Endothelial cell of umbilical vein (primary cell): ENCODE measurements at regions not wholly inside any gene's neighbourhood (a gene's known extent, or its start where the extent isn't known, plus 50 kb on each side); places are given as distances from the start of the nearest gene placed in this dataset.

Experiments
- BruUV-seq: library from RNA; stranded (reverse); fragments of 400-500 nt; replicated peaks from 2 replicates; lab custom pipeline; 2021; lab: Mats Ljungman, UMichigan
- CTCF ChIA-PET: fragments of 300-600, 350-600 bp; sonication (Branson Sonifier 250); formaldehyde crosslinking; loops from one replicate; lab custom pipeline; 2021; ENCODE audit warnings: antibody characterized with exemption, inconsistent platforms; lab: Charles Lee
- POLR2A ChIA-PET: fragments of 300-600, 350-600 bp; sonication (Branson Sonifier 250); formaldehyde crosslinking; loops from one replicate; lab custom pipeline; 2021; ENCODE audit warnings: antibody characterized with exemption, inconsistent platforms; lab: Charles Lee
- DNase-seq: peaks from one replicate; pipeline ENCODE4 v3.0.0-alpha.2; 2011; ENCODE audit warnings: low read depth, low spot score
- FAIRE-seq: peaks from 2 replicates; lab custom pipeline; 2011; peaks lifted over from hg19 to GRCh38; lab: Jason Lieb, UNC
- H2AFZ ChIP-seq: 2 replicates; pipeline ENCODE4 v1.6.0; 2012; ENCODE audit warnings: low read depth, low read length, control low read depth, inconsistent platforms
- H3K27ac ChIP-seq: 2 replicates; pipeline ENCODE4 v1.5.1; 2011; ENCODE audit warnings: low read depth, mild to moderate bottlenecking, control low read depth, low read length, moderate library complexity; ENCODE audit not compliant: insufficient read depth
- H3K27me3 ChIP-seq, 2 experiments: 2 replicates each; pipeline versions ENCODE4 v1.6.0 to v1.6.1; 2011; ENCODE audit warnings: low read length in 2 of 2, mixed read lengths in 1 of 2; ENCODE audit not compliant: control insufficient read depth in 2 of 2, insufficient read depth in 2 of 2
- H3K36me3 ChIP-seq, 2 experiments: 2 replicates in 1 of 2; 3 replicates in 1 of 2; pipeline ENCODE4 v1.5.1; 2011; ENCODE audit warnings: low read length in 2 of 2, mild to moderate bottlenecking in 1 of 2, moderate library complexity in 1 of 2; ENCODE audit not compliant: control insufficient read depth in 2 of 2, insufficient read depth in 2 of 2; ENCODE audit errors: extremely low read depth in 1 of 2
- H3K4me1 ChIP-seq: 3 replicates; pipeline ENCODE4 v1.5.1; 2011; ENCODE audit warnings: mild to moderate bottlenecking, low read length; ENCODE audit not compliant: control insufficient read depth, insufficient read depth; ENCODE audit errors: extremely low read depth
- H3K4me2 ChIP-seq: 2 replicates; pipeline ENCODE4 v1.6.1; 2011; ENCODE audit warnings: low read length, control low read depth, mixed read lengths; ENCODE audit not compliant: insufficient read depth
- H3K4me3 ChIP-seq, 3 experiments: fragments of 200-600 bp in 1 of 3; sonication (generic), shearing (Covaris generic) in 1 of 3; replicated peaks in 1 of 3; 2 replicates each; pipeline ENCODE4 v1.5.1; 2011 to 2016; ENCODE audit warnings: control low read depth in 3 of 3, low read length in 3 of 3, mild to moderate bottlenecking in 2 of 3, inconsistent platforms in 1 of 3, low read depth in 1 of 3, moderate library complexity in 1 of 3; ENCODE audit not compliant: insufficient read depth in 1 of 3
- H3K79me2 ChIP-seq: 2 replicates; pipeline ENCODE4 v1.6.0; 2012; ENCODE audit warnings: low read length, inconsistent platforms; ENCODE audit not compliant: control insufficient read depth, insufficient read depth
- H3K9ac ChIP-seq: replicated peaks from 2 replicates; pipeline ENCODE3; 2011; ENCODE audit warnings: low read length, control low read depth; ENCODE audit not compliant: insufficient read depth; ENCODE audit errors: extremely low read depth
- H3K9me1 ChIP-seq: replicated peaks from 3 replicates; pipeline ENCODE4 v1.6.0; 2011; ENCODE audit warnings: mild to moderate bottlenecking, low read length; ENCODE audit not compliant: control insufficient read depth, insufficient read depth; ENCODE audit errors: extremely low read depth
- H3K9me3 ChIP-seq: replicated peaks from 2 replicates; pipeline ENCODE4 v1.5.1; 2012; ENCODE audit warnings: low read length, inconsistent platforms; ENCODE audit not compliant: control insufficient read depth, insufficient read depth
- H4K20me1 ChIP-seq: replicated peaks from 2 replicates; pipeline ENCODE3; 2011; ENCODE audit warnings: mild to moderate bottlenecking, low read length; ENCODE audit not compliant: control insufficient read depth, insufficient read depth; ENCODE audit errors: extremely low read depth
- CTCF ChIP-seq, 2 donors: IDR thresholded peaks; 1 replicate in 1 of 2; 2 replicates in 1 of 2; pipeline ENCODE4 v1.5.1; 2011; ENCODE audit warnings: low read length in 2 of 2, mild to moderate bottlenecking in 2 of 2, moderate library complexity in 2 of 2, control low read depth in 1 of 2, inconsistent platforms in 1 of 2, low read depth in 1 of 2; ENCODE audit not compliant: insufficient read depth in 1 of 2; ENCODE audit errors: extremely low read depth in 1 of 2
- EZH2 ChIP-seq: IDR thresholded peaks from 2 replicates; pipeline ENCODE4 v1.6.1; 2012; ENCODE audit warnings: borderline replicate concordance, low read depth, mild to moderate bottlenecking, moderate library complexity, low read length, inconsistent platforms; ENCODE audit not compliant: severe bottlenecking
- FOS ChIP-seq: IDR thresholded peaks from 2 replicates; pipeline ENCODE4 v1.6.1; 2011; ENCODE audit warnings: mild to moderate bottlenecking, low read length, moderate library complexity, borderline replicate concordance; ENCODE audit not compliant: insufficient read depth
- GATA2 ChIP-seq: IDR thresholded peaks from 2 replicates; pipeline ENCODE4 v1.7.0; 2011; ENCODE audit warnings: low read depth, mild to moderate bottlenecking, moderate library complexity, mixed read lengths, low read length; ENCODE audit not compliant: insufficient read length, insufficient read depth
- JUN ChIP-seq: IDR thresholded peaks from 2 replicates; pipeline ENCODE4 v1.6.1; 2011; ENCODE audit warnings: borderline replicate concordance, low read depth; ENCODE audit not compliant: insufficient read length, insufficient read depth
- MAX ChIP-seq: IDR thresholded peaks from 2 replicates; pipeline ENCODE4 v1.6.1; 2011; ENCODE audit not compliant: insufficient read depth, insufficient read length
- MYC ChIP-seq: IDR thresholded peaks from one replicate; pipeline ENCODE4 v1.6.1; 2011; ENCODE audit warnings: mild to moderate bottlenecking, low read depth, low read length
- POLR2A ChIP-seq: IDR thresholded peaks from 2 replicates; pipeline ENCODE4 v1.6.1; 2012; ENCODE audit warnings: low read depth, mild to moderate bottlenecking, control low read depth, low read length
- dilution Hi-C: fragments of 300-500 bp; cut with MboI; formaldehyde crosslinking; loops from one replicate; pipeline ENCODE4 v1.15.0; 2019; ENCODE audit warnings: low sequenced_read_pairs; ENCODE audit not compliant: extremely low pct_ligation_motif_present
- intact Hi-C: fragments of 100-400 bp; cut with micrococcal nuclease; formaldehyde crosslinking; loops from one replicate; pipeline ENCODE4 v1.10.0; 2022

- intact Hi-C loops = no loop called here
- no peak for TF ChIP-seq GATA2
- no peak for TF ChIP-seq MYC
- TF ChIP-seq EZH2 = no peak
- TF ChIP-seq CTCF (IDR thresholded peaks at IDR 0.05; ENCODE audit: extremely low read depth in 1 of 2, insufficient read depth in 1 of 2, low read depth in 1 of 2, low read length in 2 of 2) = no peak
- POLR2A ChIA-PET = no interaction called here
- H3K9ac ChIP-seq = no peak overlapping the region
- DNase-seq (peak; percentile 1), FAIRE-seq (no peak)
- CTCF ChIA-PET = interaction anchor here (1.4 kb wide), 1 partner anchor 18 kb away, joined by 3 read pairs; no protein-coding TSS in a partner anchor
- H3K27me3 ChIP-seq = no peaks in the 10 kb centered on the region
- H4K20me1 ChIP-seq = no peaks in the 10 kb centered on the region
- no peak overlapping the region for H3K4me2 ChIP-seq
- H3K36me3 ChIP-seq = no peaks in the 10 kb centered on the region
- H3K9me3 ChIP-seq = no peaks in the 10 kb centered on the region
- no peak overlapping the region for H3K4me3 ChIP-seq
- no peaks in the 10 kb centered on the region for H3K4me1 ChIP-seq
- dilution Hi-C loops = no loop called here
- BruUV-seq = no TSS peak
- no peaks in the 10 kb centered on the region for H3K79me2 ChIP-seq
- H2AFZ ChIP-seq = no peak overlapping the region
- no peak overlapping the region for H3K27ac ChIP-seq
- no peaks in the 10 kb centered on the region for H3K9me1 ChIP-seq
These were observed 436.3 kb downstream of the CBLN2 start for GRCh38 chr18:72107647-72108383.

DNA sequence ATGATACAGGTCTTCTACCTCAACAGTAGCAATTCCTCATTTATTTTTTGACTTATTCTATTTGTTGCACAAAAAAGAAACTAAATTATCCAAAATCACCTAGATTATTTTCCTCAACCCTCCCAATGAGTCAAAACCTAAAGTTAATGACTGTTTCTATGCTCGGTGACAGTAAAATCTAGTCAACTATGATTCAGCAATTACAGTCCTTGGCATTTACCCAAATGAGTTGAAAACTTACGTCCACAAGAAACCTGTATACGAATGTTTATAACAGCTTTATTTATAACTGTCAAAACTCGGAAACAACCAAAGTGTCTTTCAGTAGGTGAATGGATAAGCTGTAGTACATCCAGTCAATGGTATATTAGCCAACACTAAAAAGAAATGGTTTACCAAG, 439.3 kb downstream of the CBLN2 start:
- dilution Hi-C loops = no loop called here
- Histone ChIP-seq H3K9me1 (no peaks in the 10 kb centered on the region), H3K9ac (no peak overlapping the region), H3K79me2 (no peaks in the 10 kb centered on the region), H3K36me3 (no peaks in the 10 kb centered on the region), H4K20me1 (no peaks in the 10 kb centered on the region), H3K4me1 (no peaks in the 10 kb centered on the region), H3K9me3 (no peaks in the 10 kb centered on the region), H3K4me2 (no peak overlapping the region), H3K4me3 (no peak overlapping the region), H3K27ac (no peak overlapping the region), H2AFZ (no peak overlapping the region), H3K27me3 (no peaks in the 10 kb centered on the region)
- ChIA-PET POLR2A (no interaction called here), CTCF (no interaction called here)
- intact Hi-C loops = no loop called here
- FAIRE-seq = no peak
- no peak for DNase-seq
- no peak for TF ChIP-seq JUN
- no peak for TF ChIP-seq FOS
- no peak for TF ChIP-seq EZH2
- TF ChIP-seq MYC = no peak
- no peak for TF ChIP-seq POLR2A
- TF ChIP-seq CTCF (IDR thresholded peaks at IDR 0.05; ENCODE audit: extremely low read depth in 1 of 2, insufficient read depth in 1 of 2, low read depth in 1 of 2, low read length in 2 of 2) = no peak
- TF ChIP-seq MAX = no peak
- TF ChIP-seq GATA2 = no peak
- no TSS peak for BruUV-seq
